ENCODE measurements at regions not wholly inside any gene's neighbourhood (a gene's known extent, or its start where the extent isn't known, plus 50 kb on each side); places are given as distances from the start of the nearest gene placed in this dataset.
"Not testable (repeated sequence)": the region's sequence is repeated elsewhere in the genome, so short reads cannot be mapped to it uniquely, and the experiment has no call there.

GRCh38 chr4:118587116-118587831 is 97.9 kb upstream of the METTL14 start:
- no peak for DNase-seq (ENCODE audit: low spot score)

DNA sequence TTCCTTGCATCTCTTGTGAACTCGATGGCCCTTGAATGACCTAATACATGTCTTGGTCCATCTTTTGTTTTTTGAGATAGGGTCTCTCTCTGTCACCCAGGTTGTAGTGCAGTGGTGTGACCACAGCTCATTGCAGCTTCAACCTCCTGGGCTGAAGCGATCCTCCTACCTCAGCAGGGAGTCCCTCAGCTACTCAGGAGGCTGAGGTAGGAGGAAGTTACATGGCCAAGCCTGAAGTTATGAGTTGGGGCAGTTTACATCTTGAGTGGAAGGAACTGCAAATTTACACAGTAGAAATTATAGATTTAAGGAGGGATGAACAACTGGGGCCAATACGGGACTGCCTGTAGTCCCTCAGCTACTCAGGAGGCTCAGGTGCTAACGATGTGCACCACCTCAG is 97.2 kb upstream of the METTL14 start:
- DNase-seq (ENCODE audit: low spot score), result no peak

- no peak for DNase-seq (ENCODE audit: low spot score)
These were observed 95.6 kb upstream of the METTL14 start for GRCh38 chr4:118589471-118590055.

DNA sequence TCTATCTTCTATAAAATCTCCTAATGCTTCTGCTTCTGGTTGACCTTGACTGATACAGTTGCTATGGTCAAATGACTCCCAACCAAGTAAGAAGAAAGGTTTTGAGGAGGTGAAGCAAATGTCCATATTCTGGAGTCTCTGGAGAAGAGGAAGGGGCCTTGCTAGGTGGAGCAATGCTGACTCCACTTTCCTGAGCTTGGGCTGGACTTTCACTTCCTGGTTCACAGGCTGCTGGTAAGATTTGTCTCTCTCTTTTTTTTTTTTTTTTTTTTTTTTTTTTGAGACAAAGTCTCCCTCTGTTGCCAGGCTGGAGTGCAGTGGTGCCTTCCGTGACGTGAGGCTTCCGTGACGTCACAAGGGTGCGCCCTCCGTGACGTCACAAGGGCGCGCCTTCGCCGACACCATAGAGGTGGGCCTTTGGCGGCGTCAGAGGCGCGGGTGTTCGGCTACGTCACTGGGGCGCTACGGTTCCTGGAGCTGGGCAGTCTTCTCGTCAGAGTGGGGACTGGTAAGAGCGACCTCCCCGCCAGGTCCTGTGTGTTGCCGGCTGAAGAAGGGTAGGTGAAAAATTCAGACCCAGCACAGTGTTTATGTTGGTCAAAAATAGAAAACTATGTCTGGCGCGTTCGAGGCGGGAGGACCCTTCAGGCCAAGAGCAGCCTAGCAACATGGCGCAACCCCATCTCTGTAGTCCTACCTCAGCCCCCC is 93.7 kb upstream of the METTL14 start:
- DNase-seq (ENCODE audit: low spot score), result peak; percentile 81

DNA sequence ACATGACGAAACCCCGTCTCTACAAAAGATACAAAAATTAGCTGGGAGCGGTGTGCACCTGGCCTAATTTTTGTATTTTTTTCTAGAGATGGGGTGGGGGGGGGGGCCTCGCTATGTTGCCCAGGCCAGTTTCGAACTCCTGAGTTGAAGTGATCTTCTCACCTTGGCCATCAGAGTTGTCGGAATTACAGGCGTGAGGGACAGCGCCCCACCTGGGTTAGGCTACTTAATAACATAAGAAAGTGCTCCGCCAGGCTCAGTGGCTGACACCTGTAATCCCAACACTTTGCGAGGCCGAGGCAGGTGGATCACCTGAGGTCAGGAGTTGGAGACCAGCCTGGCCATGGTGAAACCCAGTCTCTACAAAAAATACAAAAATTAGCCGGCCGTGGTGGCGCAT is 92.9 kb upstream of the METTL14 start:
- DNase-seq (ENCODE audit: low spot score), result not testable (repeated sequence)

- not testable (repeated sequence) for DNase-seq (ENCODE audit: low spot score)
These were observed 89.3 kb upstream of the METTL14 start for GRCh38 chr4:118595883-118596282.

DNA sequence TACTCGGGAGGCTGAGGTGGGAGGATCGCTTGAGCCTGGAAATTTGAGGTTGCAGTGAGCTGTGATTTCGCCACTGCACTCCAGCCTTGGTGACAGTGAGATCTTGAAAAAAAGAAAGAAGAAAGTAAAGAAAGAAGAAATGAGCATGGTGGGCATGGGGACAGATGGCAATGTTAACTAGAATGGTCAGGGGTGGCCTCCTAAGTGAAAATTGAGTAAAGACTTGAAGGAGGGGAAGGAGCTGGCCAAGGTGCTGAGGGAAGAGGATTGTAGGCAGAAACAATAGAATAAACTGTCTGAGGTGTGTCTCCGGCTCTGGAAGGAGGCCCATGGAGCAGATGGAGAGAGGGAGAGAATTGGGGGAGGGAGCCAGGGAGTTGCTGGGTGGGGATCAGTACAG is 60.1 kb upstream of the METTL14 start:
- not testable (repeated sequence) for DNase-seq (ENCODE audit: low spot score)

DNA sequence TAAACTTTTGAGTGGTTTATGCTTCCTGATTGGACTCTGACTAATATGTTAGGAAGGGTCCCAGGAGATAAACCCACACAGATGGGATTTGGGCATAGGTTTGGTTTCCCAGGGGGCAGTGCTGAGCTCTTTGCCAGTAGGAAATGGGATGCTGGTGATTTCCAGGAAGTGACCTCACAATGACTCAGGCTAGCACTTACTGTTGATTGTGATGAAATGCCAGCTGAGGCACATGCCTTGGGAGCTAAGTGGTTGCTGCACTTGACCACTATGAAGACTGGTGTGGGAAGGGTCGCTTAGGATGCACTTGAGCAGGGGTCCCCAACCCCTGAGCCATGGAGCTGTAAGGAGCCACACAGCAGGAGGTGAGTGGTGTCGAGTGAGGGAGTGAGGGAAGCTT is 55.5 kb upstream of the METTL14 start:
- peak; percentile 1 for DNase-seq (ENCODE audit: low spot score)

DNA sequence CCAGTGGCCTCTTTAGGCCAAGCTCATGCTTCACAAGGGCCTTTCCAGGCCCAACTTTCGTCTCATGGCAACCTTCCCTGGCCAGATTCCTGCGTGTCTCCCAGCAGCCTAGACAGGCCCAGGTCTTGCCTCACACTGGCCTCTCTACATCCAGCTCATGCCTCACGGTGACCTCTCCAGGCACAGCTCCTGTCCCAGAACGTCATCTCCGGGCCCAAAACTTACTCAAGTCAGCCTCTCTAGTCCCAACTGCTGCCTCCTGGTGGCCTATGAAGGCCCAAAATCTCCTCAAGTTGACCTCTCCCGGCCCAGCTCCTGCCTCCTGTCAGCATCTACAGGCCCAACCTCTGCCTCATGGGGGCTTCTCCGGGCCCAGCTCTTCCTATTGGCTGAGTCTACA is 54.3 kb upstream of the METTL14 start:
- DNase-seq (ENCODE audit: low spot score), result not testable (repeated sequence)

DNA sequence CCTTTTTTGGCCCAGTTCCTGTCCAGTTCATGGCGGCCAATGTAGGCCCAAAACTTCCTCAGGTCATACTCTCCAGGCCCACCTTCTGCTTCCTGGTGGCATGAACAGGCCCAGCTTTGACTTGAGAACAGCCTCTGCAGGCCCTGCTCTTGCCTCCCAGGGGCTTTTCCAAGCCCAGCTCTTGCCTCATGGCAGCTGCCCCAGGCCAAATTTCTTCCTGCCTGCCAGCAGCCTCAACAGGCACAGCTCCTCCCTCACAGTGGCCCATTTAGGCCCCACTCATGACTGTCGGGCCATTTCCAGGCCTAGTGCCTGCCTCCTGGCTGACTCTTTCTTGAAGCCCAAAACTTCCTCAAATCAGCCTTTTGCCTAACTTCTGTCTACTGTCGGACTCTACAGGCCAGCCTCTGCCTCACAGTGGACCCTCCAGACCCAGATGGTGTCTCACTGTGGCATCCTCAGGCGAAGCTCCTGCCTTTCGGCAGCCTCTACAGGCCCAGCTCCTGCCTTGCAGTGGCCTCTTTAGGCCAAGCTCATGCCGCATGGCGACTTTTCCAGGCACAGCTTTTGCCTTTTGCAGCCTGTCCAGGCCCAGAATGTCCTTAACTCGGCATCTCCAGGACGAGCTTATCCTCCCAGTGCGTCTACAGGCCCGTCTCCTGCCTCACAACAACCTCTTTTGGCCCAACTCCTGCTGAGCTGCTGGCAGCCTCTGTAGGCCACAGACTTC is 53.7 kb upstream of the METTL14 start:
- DNase-seq (ENCODE audit: low spot score), result not testable (repeated sequence)

GRCh38 chr4:118633476-118633875 is 51.7 kb upstream of the METTL14 start:
- not testable (repeated sequence) for DNase-seq (ENCODE audit: low spot score)

DNA sequence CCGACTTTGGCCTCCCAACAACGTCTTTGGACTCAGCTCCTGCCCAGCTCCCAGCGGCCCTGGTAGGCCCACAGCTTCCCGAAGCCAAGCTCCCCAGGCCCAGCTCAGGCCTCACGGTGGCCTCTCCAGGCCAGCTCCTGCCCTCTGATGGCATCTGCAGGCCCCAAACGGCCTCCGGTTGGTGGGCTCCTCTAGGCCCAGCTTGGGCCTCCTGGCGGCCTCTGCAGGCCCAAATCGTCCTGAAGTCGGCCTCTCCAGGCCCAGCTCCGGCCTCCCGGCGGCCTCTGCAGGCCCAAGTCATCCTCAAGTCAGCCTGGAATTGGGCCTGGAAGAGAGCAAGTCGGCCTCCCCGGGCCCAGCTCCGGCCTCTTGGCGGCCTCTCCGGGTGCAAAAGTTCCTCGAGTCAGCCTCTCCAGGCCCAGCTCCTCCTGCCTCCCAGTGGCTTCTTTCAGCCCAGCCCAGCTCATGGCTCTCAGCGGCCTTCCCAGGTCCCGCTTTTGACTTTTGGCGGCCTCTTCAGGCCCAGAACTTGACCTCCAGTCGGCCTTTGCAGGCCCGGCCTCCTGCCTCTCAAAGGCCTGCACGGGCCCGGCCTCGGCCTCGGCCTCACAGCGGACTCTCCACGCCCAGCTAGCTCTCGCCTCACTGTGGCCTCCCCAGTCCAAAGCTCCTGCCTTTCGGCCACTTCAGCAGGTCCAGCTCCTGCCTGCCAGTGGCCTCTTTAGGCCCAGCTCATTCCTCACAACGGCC is 50.9 kb upstream of the METTL14 start:
- not testable (repeated sequence) for DNase-seq (ENCODE audit: low spot score)

Data from SW480 (cell line).